GM12891 (cell line): ENCODE measurements at regions not wholly inside any gene's neighbourhood (a gene's known extent, or its start where the extent isn't known, plus 50 kb on each side); places are given as distances from the start of the nearest gene placed in this dataset.
"Not testable (repeated sequence)": the region's sequence is repeated elsewhere in the genome, so short reads cannot be mapped to it uniquely, and the experiment has no call there.

Experiments
- POLR2A ChIP-seq: IDR thresholded peaks from 2 replicates; pipeline ENCODE4 v1.6.1; 2011; ENCODE audit warnings: low read depth, low read length, control low read depth
- POLR2AphosphoS5 ChIP-seq: IDR thresholded peaks from 2 replicates; pipeline ENCODE4 v1.6.1; 2011; ENCODE audit warnings: low read depth, low read length, control low read depth
- TAF1 ChIP-seq: IDR thresholded peaks from 2 replicates; pipeline ENCODE4 v1.6.1; 2011; ENCODE audit warnings: low read depth, low read length, control low read depth

DNA sequence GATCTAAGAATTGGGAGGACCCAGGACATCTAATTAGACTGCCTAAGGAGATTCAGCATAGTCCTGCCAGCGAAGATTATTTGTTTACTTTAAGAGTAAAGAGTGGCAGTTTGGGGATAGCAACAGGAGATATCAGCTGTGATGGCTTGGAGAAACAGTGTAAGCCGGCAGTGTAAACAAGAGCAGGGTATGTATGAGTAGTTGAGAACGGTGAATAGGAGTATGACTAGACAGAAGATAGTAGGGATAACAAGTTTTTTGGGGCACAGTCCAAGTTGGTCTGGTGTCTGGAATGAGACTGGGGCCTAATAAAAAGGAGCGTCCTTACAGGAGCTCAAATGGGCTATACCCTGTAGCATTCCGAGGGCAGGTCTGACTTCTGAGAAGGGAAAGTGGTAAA lies 64.9 kb downstream of the RAP2B start:
- TF ChIP-seq POLR2AphosphoS5, TAF1, POLR2A: not testable (repeated sequence)
